Ishikawa (cell line): ENCODE measurements at regions not wholly inside any gene's neighbourhood (a gene's known extent, or its start where the extent isn't known, plus 50 kb on each side); places are given as distances from the start of the nearest gene placed in this dataset.

Experiments used
- CEBPB ChIP-seq: IDR thresholded peaks from 2 replicates; pipeline ENCODE4 v1.6.1; 2012
- CREB1 ChIP-seq: IDR thresholded peaks from 2 replicates; pipeline ENCODE4 v1.6.1; 2012; ENCODE audit warnings: low read depth
- EGR1 ChIP-seq: IDR thresholded peaks from 2 replicates; pipeline ENCODE4 v1.6.1; 2012
- EP300 ChIP-seq: IDR thresholded peaks from 2 replicates; pipeline ENCODE4 v1.6.1; 2012; ENCODE audit warnings: borderline replicate concordance
- FOXM1 ChIP-seq: IDR thresholded peaks from 2 replicates; pipeline ENCODE4 v1.6.1; 2012; ENCODE audit warnings: low read depth, borderline replicate concordance
- NFIC ChIP-seq: IDR thresholded peaks from 2 replicates; pipeline ENCODE4 v1.6.1; 2012
- RAD21 ChIP-seq: IDR thresholded peaks from 2 replicates; pipeline ENCODE4 v1.6.1; 2012; ENCODE audit warnings: low read depth
- REST ChIP-seq: IDR thresholded peaks from 2 replicates; pipeline ENCODE4 v1.6.1; 2012; ENCODE audit warnings: low read depth, mild to moderate bottlenecking
- TAF1 ChIP-seq: IDR thresholded peaks from 2 replicates; pipeline ENCODE4 v1.6.1; 2012; ENCODE audit warnings: low read depth, mild to moderate bottlenecking
- TCF12 ChIP-seq: IDR thresholded peaks from 2 replicates; pipeline ENCODE4 v1.6.1; 2012; ENCODE audit warnings: low read depth
- TEAD4 ChIP-seq: IDR thresholded peaks from 2 replicates; pipeline ENCODE4 v1.6.1; 2012
- USF1 ChIP-seq: IDR thresholded peaks from 2 replicates; pipeline ENCODE4 v1.6.1; 2012
- YY1 ChIP-seq: IDR thresholded peaks from 2 replicates; pipeline ENCODE4 v1.6.1; 2012; ENCODE audit warnings: low read depth
- ZBTB7A ChIP-seq: IDR thresholded peaks from 2 replicates; pipeline ENCODE4 v1.6.1; 2012; ENCODE audit warnings: low read depth
- TF ChIP-seq, protein P1 (sequence below): IDR thresholded peaks from 2 replicates; pipeline ENCODE4 v1.6.1; 2012

- TF ChIP-seq USF1 (no peak), YY1 (no peak), TAF1 (no peak)
Measured at GRCh38 chr12:85352016-85352415, 72.0 kb downstream of the ALX1 start.

DNA sequence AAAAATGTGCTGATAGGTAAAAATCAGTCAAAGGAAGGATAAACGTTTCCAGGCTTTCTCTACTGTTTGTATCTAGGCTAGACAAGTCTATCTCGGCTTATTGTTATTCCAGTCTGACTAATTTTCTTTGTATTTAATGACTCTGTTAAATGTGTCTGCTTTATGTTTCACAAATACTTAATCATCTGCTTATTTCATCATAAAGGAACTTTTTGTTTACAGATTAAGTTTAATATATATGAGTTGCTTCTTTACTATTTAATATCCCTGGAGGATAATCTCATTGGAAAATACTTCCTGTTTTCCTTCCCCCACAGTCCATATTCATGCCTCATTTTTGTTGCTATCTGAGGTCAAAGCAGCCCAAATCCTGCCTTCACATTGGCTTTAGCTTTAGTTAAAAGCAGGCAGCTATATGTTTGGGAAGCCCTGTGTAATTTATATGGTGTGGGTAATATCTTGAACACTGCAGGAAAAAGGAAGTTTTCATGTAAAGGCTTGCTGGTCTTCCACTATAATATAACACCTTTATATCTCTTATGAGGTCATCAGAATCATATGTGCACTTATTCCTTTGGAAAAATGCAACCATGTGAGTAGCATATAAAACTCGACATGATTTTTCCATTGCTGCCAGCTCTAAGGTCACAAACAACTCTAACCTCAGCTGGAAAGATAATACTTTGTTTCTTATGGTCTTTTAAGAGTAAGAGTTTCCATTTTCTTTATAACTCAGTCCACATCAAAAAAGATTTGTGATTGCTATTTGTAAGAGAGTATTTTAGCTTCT lies 76.8 kb downstream of the ALX1 start:
- TF ChIP-seq EP300 (no peak), YY1 (no peak), NFIC (no peak), FOXM1 (no peak), EGR1 (no peak), USF1 (no peak), CEBPB (no peak), TEAD4 (no peak), TCF12 (no peak), ZBTB7A (no peak), TAF1 (no peak), CREB1 (no peak), REST (no peak), RAD21 (no peak)
- TF ChIP-seq, protein P1, sequence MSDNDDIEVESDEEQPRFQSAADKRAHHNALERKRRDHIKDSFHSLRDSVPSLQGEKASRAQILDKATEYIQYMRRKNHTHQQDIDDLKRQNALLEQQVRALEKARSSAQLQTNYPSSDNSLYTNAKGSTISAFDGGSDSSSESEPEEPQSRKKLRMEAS = no peak

GRCh38 chr12:85357609-85358008 lies 77.6 kb downstream of the ALX1 start:
- TF ChIP-seq, protein P1 = no peak
- no peak for TF ChIP-seq NFIC
- no peak for TF ChIP-seq FOXM1
- no peak for TF ChIP-seq EP300

- TF ChIP-seq RAD21 (no peak), TAF1 (no peak), NFIC (no peak), TEAD4 (no peak)
- TF ChIP-seq, protein P1 = no peak
Measured at GRCh38 chr12:85358715-85359114, 78.7 kb downstream of the ALX1 start.

DNA sequence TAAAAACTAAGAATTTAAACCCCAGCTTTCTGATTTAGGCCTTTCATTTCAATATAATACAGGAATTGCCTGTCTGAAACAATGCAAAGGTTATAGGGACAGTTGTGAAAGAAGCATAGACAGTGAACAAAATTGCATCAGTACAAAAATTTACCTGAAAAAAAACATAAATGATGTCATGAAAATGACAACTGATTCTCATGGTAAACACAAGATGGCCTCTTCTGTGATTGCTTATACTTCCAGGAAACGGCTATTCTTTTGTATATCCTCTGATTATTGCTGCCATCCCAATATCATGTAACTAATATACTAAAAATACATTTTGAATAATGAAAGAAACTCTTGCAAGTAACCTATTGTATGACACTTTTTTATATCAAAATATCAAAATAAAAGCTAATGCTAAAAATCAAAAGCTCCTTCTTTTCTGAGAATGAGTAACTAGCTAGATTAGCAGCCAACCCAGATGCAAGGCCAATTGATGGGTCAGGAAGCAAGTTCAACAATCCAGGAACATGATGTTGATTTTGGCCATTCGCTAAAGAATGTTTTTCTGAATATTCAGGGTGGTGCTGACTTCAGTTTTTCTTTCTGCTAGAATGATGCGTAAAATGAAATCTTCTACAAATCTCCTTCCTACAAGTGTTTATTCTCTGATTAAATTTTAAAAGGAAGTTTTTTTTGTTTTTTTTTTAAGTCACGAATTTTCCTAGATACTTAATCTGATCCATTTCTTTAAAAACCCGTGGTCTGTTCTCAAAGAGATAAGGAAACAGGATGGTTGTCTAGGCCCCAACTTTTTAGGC lies 83.6 kb downstream of the ALX1 start:
- no peak for TF ChIP-seq CEBPB
- no peak for TF ChIP-seq EP300
- TF ChIP-seq REST = no peak
- no peak for TF ChIP-seq ZBTB7A
- TF ChIP-seq EGR1 = no peak
- TF ChIP-seq YY1 = no peak
- TF ChIP-seq TAF1 = no peak
- TF ChIP-seq RAD21 = no peak
- TF ChIP-seq CREB1 = no peak

- TF ChIP-seq TEAD4 (no peak), RAD21 (no peak), FOXM1 (no peak), CREB1 (no peak), EGR1 (no peak), TAF1 (no peak), TCF12 (no peak), ZBTB7A (no peak), CEBPB (no peak), USF1 (no peak), YY1 (no peak), EP300 (no peak), NFIC (no peak), REST (no peak)
- TF ChIP-seq, protein P1 = no peak
Measured at GRCh38 chr12:85367936-85368335, 87.9 kb downstream of the ALX1 start.
